LoVo (cell line): ENCODE measurements at regions not wholly inside any gene's neighbourhood (a gene's known extent, or its start where the extent isn't known, plus 50 kb on each side); places are given as distances from the start of the nearest gene placed in this dataset.

Source experiments
- DNase-seq: peaks from one replicate; pipeline ENCODE4 v3.0.0-alpha.2; 2016; ENCODE audit warnings: low spot score

DNA sequence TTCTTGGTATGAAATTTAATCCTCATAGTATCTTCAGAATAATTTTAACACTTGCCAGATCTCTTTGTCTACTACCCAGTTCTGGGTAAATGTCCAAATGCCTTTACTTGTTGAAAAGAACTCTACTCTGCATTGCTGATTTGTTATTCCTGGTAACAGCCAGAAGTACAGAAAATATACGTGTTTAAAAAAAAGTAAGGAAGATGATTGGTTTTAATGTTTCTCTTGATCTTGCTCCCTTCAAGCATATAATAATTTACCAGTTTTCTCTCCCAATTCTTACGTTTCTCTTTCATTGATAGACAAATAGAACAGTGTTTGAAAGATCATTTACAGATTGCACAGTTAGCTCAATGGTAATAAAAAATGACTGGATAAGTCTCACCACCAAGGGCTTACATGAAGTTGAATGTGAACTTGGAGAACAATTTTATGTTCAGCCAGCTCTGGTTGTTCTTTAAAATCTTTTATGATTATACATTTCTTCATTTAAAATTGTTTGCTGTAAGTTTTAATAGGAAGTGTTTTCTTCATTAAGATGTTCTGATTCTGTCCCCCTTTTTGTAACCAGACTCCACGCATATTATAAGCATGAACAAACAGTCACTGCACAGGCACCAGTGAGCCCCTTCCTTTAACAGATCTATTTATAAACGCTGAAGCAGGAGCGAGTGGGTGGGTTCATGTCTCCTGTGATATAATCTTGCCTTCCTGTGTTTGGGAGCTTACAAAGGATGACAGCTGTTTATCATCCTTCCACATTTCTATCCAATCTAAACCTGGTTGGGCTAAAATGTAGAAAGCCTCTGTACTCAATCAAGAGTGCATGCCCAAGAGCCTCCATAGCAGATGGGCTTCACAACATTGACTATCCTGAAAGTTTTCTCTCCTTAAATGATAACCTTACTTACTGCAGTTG, 299.5 kb downstream of the PRL start:
- DNase-seq: no peak

GRCh38 chr6:21998582-21998981, 298.3 kb downstream of the PRL start:
- no peak for DNase-seq

- no peak for DNase-seq
These were observed 297.8 kb downstream of the PRL start for GRCh38 chr6:21999012-21999528.

DNA sequence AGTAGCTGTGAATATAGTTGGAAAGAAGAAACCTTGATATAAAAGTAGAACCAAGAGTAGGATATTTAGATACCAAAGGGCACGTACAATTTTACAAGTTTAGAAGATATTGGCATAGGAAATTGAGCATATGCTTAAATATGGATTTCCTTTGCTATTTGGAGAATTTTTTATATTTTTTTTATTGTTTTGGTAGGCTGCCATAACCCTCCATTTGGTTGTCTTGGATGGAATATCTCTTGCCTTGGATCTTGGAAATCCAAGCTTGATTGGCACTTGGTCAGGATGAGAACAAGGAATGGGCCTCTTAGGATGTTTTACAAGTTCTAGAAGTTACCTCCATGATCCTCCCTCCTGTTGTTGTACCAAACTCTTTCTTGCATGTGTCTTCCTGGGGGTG, 297.1 kb downstream of the PRL start:
- DNase-seq: no peak

- no peak for DNase-seq
These were observed 295.3 kb downstream of the PRL start for GRCh38 chr6:22001396-22002027.

DNA sequence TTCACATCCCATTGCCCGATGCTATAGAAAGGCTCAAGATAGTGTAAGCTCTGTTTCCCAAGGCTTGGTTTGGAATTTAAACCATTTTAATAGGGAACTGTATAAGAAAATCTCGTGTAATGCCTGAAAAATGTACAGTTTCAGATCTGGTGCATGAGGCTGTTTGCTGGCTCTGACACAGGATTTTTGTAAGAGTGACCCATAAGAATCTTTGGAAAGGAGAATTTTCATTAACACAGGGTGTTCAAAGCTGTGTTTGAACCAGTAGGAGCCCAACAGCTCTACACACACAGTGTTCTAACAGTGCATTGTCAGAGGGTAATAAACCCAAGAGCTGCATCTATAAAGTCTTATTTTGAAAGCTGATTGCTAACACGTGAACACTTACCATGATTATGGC, 293.5 kb downstream of the PRL start:
- DNase-seq: no peak

DNA sequence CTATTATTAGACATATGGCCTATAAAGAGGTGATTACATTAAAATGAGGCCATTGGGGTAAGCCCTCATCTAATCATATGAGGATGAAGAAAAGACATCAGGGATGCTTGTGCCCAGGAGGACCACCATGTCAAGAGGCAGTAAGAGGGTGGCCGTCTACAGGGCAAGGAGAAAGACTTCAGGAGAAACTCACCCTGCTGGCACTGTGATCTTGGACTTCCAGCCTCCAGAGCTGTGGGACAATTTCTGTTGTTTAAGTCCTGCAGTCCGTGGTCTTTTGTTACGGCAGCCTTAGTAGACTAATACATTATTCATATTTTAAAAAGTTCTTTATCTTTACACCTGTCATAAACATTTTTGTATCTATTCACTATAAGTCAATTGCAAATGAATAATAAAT, 290.0 kb downstream of the PRL start:
- no peak for DNase-seq

GRCh38 chr6:22007469-22007868, 289.4 kb downstream of the PRL start:
- DNase-seq: no peak

DNA sequence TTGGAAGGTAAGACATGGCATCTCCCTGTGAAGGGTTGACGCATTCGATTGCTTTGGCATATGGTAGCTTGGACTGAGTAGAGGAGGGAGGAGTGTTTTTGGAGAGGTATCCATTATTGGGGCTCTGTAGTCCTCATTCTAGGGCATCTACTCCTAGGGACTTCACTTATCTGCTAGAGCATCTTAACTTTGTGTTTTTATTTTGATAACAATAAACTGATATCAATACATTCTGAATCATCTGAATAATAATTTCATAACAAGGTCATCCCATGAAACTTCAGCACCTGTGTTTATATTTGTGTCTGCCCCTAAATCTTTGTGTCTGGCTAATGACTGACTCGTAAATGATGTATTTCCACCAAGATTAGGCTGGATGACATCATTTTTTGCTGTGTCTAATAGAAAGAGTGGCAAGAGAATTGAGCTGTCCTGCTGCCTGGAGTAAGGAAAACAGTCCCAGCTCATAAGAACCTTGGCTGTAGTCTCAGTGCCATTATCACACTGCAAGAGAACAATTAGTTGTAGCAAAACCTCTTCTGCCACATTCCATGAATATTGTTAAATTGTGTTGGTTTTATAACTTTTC, 288.5 kb downstream of the PRL start:
- DNase-seq: no peak

DNA sequence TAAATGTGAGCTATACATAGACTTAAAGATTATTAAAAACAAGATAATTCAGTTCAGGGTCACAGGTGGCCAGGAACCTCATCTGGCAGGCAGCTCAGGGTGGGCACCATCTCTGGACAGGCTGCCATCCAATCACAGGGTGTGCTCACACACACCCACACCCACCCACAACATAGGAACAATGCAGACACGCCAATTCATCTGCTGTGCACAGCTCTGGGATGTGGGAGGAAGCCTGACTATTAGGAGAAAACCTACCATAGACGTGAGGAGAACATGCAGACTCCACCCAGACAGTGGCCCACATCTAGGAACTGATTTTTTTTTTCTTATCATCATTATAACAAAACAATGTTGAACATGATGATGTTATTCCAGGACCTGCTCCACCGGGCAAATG, 286.7 kb downstream of the PRL start:
- no peak for DNase-seq

DNA sequence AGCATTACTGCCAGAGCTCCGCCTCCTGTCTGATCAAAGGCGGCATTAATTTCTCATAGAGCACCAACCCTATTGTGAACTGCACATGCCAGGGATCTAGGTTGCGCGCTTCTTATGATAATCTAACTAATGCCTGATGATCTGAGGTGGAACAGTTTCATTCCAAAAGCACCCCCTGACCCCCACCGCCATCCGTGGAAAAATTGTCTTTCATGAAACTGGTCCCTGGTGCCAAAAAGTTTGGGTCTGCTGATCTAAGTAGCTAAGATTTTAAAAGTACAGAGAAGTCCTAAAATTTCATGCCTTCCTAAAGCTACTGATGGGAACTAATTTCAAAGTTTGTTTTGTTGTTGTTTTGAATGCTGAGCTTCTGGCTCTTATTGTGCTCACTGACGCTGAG, 281.6 kb downstream of the PRL start:
- DNase-seq: no peak

- DNase-seq: no peak
These were observed 280.9 kb downstream of the PRL start for GRCh38 chr6:22015944-22016343.

DNA sequence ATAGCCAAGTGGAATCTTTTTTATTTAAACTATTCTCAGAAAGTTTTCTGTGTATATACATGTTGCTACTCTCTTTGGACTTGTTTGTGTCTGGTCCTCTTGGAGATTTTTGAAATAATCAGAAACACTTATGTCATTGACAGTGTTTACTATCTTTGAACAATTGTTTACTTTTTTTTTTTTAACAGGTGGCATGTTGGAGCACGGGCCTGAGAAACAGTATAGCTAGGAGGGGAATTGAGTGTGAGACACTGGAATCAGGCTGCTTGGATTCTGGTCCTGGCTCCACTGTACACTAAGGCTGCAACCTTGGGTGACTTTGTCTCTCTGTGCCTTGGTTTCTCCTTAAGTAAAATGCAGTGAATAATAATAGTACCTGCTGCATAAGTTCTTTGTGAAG, 279.6 kb downstream of the PRL start:
- DNase-seq: no peak

GRCh38 chr6:22017766-22018165, 279.1 kb downstream of the PRL start:
- no peak for DNase-seq

DNA sequence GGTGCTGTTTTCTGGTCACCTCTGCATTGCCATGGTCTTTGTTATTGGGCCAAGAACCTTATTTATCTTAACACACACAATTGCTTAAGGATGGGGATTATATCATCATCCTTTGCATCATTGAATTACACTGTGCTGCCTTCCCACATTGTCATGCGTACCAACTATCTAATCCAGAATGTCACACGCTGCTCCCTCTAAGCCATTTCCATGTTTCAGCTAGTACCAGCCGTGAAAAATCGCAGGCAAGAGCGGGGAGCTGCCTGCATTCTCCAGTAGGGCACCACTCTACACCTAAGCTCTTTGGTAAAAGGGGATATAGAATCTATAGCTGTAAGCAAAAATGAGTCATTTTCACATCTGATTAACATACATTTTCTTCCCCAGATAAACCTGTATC, 277.0 kb downstream of the PRL start:
- no peak for DNase-seq

GRCh38 chr6:22020299-22021003, 276.4 kb downstream of the PRL start:
- no peak for DNase-seq

- no peak for DNase-seq
These were observed 274.9 kb downstream of the PRL start for GRCh38 chr6:22021966-22022365.

DNA sequence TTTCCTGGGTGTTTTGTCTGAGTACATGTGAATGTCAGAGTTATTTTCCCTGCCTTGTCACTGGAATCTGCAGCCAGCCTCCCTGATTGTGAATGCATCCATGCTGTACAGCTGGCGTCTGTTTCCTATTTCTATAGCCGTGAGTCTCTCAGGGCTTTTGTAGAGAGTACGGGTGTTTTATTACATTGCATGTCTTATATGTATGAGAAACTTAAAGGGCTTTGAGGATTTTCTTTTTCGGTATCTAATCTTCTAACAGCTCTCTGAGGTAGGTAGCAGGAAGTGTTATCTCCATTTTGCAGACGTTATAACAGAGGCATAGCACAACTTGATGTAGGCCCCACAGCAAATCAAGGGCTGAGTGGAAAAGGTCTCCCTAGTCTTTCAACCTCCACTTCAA, 272.9 kb downstream of the PRL start:
- no peak for DNase-seq

DNA sequence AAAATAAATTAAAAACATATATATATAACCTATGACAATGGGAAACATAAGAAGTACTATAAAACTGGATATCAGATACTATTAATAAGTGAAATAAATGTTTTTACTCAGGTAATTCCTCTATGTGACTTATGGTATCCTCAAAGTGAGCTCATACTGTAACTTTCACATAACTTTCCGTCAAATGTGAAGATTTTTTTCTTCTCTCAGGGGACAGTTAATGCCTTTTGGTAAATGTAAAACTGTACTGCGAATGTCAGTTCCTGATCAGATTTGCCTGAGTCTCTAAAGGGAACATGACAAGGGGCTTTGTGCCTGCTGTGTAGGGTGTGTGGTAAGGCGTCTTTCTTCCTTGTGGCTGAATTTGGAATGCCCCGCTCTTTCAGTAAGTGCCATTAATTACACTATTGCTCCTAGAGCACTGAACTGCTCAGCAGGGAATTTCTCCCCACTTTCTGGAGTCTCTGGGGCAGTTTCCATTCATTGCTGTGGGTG, 271.8 kb downstream of the PRL start:
- DNase-seq: no peak

- no peak for DNase-seq
These were observed 271.2 kb downstream of the PRL start for GRCh38 chr6:22025468-22026163.

GRCh38 chr6:22026164-22026678, 270.6 kb downstream of the PRL start:
- no peak for DNase-seq
